Keratinocyte (primary cell): ENCODE measurements at regions not wholly inside any gene's neighbourhood (a gene's known extent, or its start where the extent isn't known, plus 50 kb on each side); places are given as distances from the start of the nearest gene placed in this dataset.

Source experiments
- DNase-seq: peaks from one replicate; pipeline ENCODE4 v3.0.0-alpha.2; 2011; ENCODE audit warnings: low read depth, missing footprints, low spot score
- FAIRE-seq: peaks from 2 replicates; lab custom pipeline; 2011; peaks lifted over from hg19 to GRCh38; lab: Jason Lieb, UNC
- H2AFZ ChIP-seq: 2 replicates; pipeline ENCODE4 v1.6.0; 2012; ENCODE audit warnings: low read length, control low read depth, inconsistent platforms; ENCODE audit not compliant: control insufficient read depth
- H3K27ac ChIP-seq: 2 replicates; pipeline ENCODE4 v1.5.1; 2011; ENCODE audit warnings: low read length; ENCODE audit not compliant: control insufficient read depth, insufficient read depth
- H3K27me3 ChIP-seq: 3 replicates; pipeline ENCODE4 v1.6.0; 2011; ENCODE audit warnings: low read length; ENCODE audit not compliant: control insufficient read depth, insufficient read depth; ENCODE audit errors: extremely low read depth
- H3K36me3 ChIP-seq, 2 experiments: 2 replicates in 1 of 2; 3 replicates in 1 of 2; pipeline ENCODE4 v1.5.1; 2011; ENCODE audit warnings: low read length in 2 of 2, mild to moderate bottlenecking in 1 of 2; ENCODE audit not compliant: control insufficient read depth in 2 of 2, insufficient read depth in 2 of 2; ENCODE audit errors: extremely low read depth in 1 of 2
- H3K4me1 ChIP-seq: 3 replicates; pipeline ENCODE4 v1.5.1; 2011; ENCODE audit warnings: low read length; ENCODE audit not compliant: control insufficient read depth, insufficient read depth; ENCODE audit errors: extremely low read depth
- H3K4me2 ChIP-seq: 3 replicates; pipeline ENCODE4 v1.6.0; 2011; ENCODE audit warnings: low read depth, low read length; ENCODE audit not compliant: control insufficient read depth, insufficient read depth; ENCODE audit errors: extremely low read depth
- H3K4me3 ChIP-seq, 3 experiments: fragments of 200-600 bp in 1 of 3; sonication (generic) in 1 of 3; 2 replicates in 2 of 3; 3 replicates in 1 of 3; pipeline ENCODE4 v1.5.1; 2011 to 2016; ENCODE audit warnings: low read length in 3 of 3, mild to moderate bottlenecking in 3 of 3, control low read depth in 2 of 3, inconsistent platforms in 1 of 3, low read depth in 1 of 3, mixed read lengths in 1 of 3, mixed run types in 1 of 3, moderate library complexity in 1 of 3; ENCODE audit not compliant: control insufficient read depth in 2 of 3, insufficient read depth in 2 of 3; ENCODE audit errors: extremely low read depth in 1 of 3
- H3K79me2 ChIP-seq: 2 replicates; pipeline ENCODE4 v1.6.0; 2012; ENCODE audit warnings: low read length; ENCODE audit not compliant: control insufficient read depth, insufficient read depth
- H3K9ac ChIP-seq: 3 replicates; pipeline ENCODE4 v1.6.0; 2011; ENCODE audit warnings: low read length; ENCODE audit not compliant: control insufficient read depth, insufficient read depth; ENCODE audit errors: extremely low read depth
- H3K9me1 ChIP-seq: 3 replicates; pipeline ENCODE4 v1.6.0; 2011; ENCODE audit warnings: low read length; ENCODE audit not compliant: control insufficient read depth, insufficient read depth; ENCODE audit errors: extremely low read depth
- H3K9me3 ChIP-seq: 2 replicates; pipeline ENCODE4 v1.5.1; 2012; ENCODE audit warnings: low read depth, low read length; ENCODE audit not compliant: control insufficient read depth
- H4K20me1 ChIP-seq: 3 replicates; pipeline ENCODE4 v1.6.0; 2011; ENCODE audit warnings: low read length; ENCODE audit not compliant: control insufficient read depth, insufficient read depth; ENCODE audit errors: extremely low read depth
- EZH2 ChIP-seq: IDR thresholded peaks from one replicate; pipeline ENCODE4 v1.6.1; 2012; ENCODE audit warnings: inconsistent platforms, mild to moderate bottlenecking, low read length, moderate library complexity
- dilution Hi-C: fragments of 300-500 bp; cut with MboI; formaldehyde crosslinking; loops from one replicate; pipeline ENCODE4 v1.7.0; 2020; ENCODE audit warnings: low sequenced_read_pairs; ENCODE audit not compliant: extremely low pct_ligation_motif_present
- TF ChIP-seq, protein P1 (sequence below), 3 experiments: IDR thresholded peaks in 1 of 3; conservative IDR thresholded peaks in 1 of 3; optimal IDR thresholded peaks in 1 of 3; 2 replicates in 2 of 3; 3 replicates in 1 of 3; pipeline versions ENCODE3 to v1.5.1; 2011; ENCODE audit warnings: low read length in 3 of 3, mild to moderate bottlenecking in 3 of 3, moderate library complexity in 2 of 3, control low read depth in 1 of 3, inconsistent platforms in 1 of 3; ENCODE audit not compliant: insufficient read depth in 2 of 3; ENCODE audit errors: extremely low read depth in 1 of 3

DNA sequence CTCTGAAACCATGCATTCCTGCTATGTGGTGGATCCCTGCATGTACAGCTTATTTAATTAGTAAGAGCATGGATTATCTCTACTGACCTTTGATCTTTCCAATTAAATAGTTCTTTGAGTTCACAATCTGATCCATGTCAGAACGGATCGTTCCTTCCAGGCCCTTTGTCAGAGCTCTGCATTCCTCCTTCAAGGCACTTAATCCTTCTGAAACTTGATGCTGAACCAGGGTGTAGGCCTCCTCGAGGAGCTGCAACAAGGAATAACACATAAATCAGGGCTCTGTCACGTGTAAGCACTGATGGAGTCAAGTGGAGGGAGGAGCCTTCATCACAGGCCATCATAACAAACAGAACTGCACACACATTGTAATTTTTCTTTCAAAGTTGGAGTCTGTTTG lies 68.4 kb upstream of the EDEM3 start:
- Histone ChIP-seq H3K36me3 (peaks cover 2 to 5% of the 10 kb centered on the region in 2 experiments), H3K27me3 (no peaks in the 10 kb centered on the region), H3K79me2 (no peaks in the 10 kb centered on the region), H2AFZ (no peak overlapping the region), H3K4me2 (no peak overlapping the region), H3K9me1 (no peaks in the 10 kb centered on the region), H4K20me1 (no peaks in the 10 kb centered on the region), H3K9ac (no peak overlapping the region), H3K27ac (no peak overlapping the region), H3K4me3 (no peak overlapping the region), H3K4me1 (peaks cover 6% of the 10 kb centered on the region), H3K9me3 (no peaks in the 10 kb centered on the region)
- dilution Hi-C loops, result no loop called here
- DNase-seq, result no peak
- FAIRE-seq, result no peak
- no peak for TF ChIP-seq EZH2
- TF ChIP-seq, protein P1, sequence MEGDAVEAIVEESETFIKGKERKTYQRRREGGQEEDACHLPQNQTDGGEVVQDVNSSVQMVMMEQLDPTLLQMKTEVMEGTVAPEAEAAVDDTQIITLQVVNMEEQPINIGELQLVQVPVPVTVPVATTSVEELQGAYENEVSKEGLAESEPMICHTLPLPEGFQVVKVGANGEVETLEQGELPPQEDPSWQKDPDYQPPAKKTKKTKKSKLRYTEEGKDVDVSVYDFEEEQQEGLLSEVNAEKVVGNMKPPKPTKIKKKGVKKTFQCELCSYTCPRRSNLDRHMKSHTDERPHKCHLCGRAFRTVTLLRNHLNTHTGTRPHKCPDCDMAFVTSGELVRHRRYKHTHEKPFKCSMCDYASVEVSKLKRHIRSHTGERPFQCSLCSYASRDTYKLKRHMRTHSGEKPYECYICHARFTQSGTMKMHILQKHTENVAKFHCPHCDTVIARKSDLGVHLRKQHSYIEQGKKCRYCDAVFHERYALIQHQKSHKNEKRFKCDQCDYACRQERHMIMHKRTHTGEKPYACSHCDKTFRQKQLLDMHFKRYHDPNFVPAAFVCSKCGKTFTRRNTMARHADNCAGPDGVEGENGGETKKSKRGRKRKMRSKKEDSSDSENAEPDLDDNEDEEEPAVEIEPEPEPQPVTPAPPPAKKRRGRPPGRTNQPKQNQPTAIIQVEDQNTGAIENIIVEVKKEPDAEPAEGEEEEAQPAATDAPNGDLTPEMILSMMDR (optimal IDR thresholded peaks at IDR 0.05 in 1 of 3, IDR thresholded peaks at IDR 0.05 in 1 of 3, conservative IDR thresholded peaks at IDR 0.05 in 1 of 3; ENCODE audit: extremely low read depth in 1 of 3, insufficient read depth in 2 of 3, low read length in 3 of 3), result no peak

- FAIRE-seq (no peak), DNase-seq (no peak)
- Histone ChIP-seq H3K4me2 (no peak overlapping the region), H2AFZ (no peak overlapping the region), H3K9me1 (no peaks in the 10 kb centered on the region), H3K27me3 (no peaks in the 10 kb centered on the region), H3K9ac (no peak overlapping the region), H4K20me1 (no peaks in the 10 kb centered on the region), H3K9me3 (no peaks in the 10 kb centered on the region), H3K4me1 (no peaks in the 10 kb centered on the region), H3K4me3 (no peak overlapping the region), H3K36me3 (peaks cover 2 to 5% of the 10 kb centered on the region in 2 experiments), H3K27ac (no peak overlapping the region), H3K79me2 (no peaks in the 10 kb centered on the region)
- TF ChIP-seq, protein P1 (optimal IDR thresholded peaks at IDR 0.05 in 1 of 3, IDR thresholded peaks at IDR 0.05 in 1 of 3, conservative IDR thresholded peaks at IDR 0.05 in 1 of 3; ENCODE audit: extremely low read depth in 1 of 3, insufficient read depth in 2 of 3, low read length in 3 of 3), result no peak
- TF ChIP-seq EZH2, result no peak
- dilution Hi-C loops, result no loop called here
These were observed 67.6 kb upstream of the EDEM3 start for GRCh38 chr1:184822267-184822666.
